PFSK-1 (cell line): ENCODE measurements at regions not wholly inside any gene's neighbourhood (a gene's known extent, or its start where the extent isn't known, plus 50 kb on each side); places are given as distances from the start of the nearest gene placed in this dataset.

Experiments used
- FOXP2 ChIP-seq: optimal IDR thresholded peaks from 2 replicates; pipeline ENCODE3; 2011; ENCODE audit warnings: borderline replicate concordance, control low read depth, inconsistent platforms; ENCODE audit not compliant: insufficient read depth; ENCODE audit errors: extremely low read length, extremely low read depth
- POLR2AphosphoS5 ChIP-seq: IDR thresholded peaks from 2 replicates; pipeline ENCODE4 v1.6.1; 2012; ENCODE audit warnings: low read depth, mild to moderate bottlenecking, control low read depth, low read length, moderate library complexity
- SIN3A ChIP-seq: IDR thresholded peaks from 2 replicates; pipeline ENCODE4 v1.6.1; 2012; ENCODE audit warnings: mild to moderate bottlenecking, low read length, moderate library complexity, borderline replicate concordance; ENCODE audit not compliant: insufficient read depth
- TAF1 ChIP-seq: IDR thresholded peaks from 2 replicates; pipeline ENCODE4 v1.6.1; 2012; ENCODE audit warnings: low read length, control low read depth, borderline replicate concordance; ENCODE audit not compliant: insufficient read depth
- TF ChIP-seq, protein P1 (sequence below), 2 experiments: IDR thresholded peaks; 2 replicates each; pipeline versions ENCODE4 v1.6.1 to v1.8.0; 2011 to 2012; ENCODE audit warnings: low read depth in 2 of 2, low read length in 2 of 2, control low read depth in 1 of 2, inconsistent platforms in 1 of 2, mild to moderate bottlenecking in 1 of 2, moderate library complexity in 1 of 2; ENCODE audit not compliant: insufficient read depth in 1 of 2

DNA sequence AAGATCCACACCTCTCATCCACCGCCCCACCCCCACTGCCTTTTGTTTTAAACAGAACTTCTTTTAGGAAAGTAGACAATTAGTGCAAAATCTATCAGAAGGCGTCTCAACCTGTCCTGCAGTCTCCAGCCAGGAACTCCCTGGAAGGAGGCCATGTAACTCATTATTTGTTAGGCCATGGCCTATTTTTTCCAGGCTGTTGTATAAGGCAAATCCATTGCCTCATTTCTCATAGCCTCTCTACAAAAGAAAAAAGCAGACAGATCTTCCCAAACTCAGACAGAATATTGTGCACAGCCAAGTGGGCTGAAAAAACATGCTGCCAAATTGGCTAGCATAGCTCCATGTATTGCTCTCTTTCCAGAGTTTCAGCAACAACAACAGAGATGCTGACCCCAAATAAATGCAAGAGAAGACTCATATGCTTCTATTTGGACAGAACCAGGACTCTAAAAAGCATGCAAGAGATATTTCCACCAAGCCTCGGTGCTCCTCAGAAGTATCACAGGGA, 770.7 kb upstream of the CXADR start:
- TF ChIP-seq FOXP2 (no peak), TAF1 (no peak), POLR2AphosphoS5 (no peak), SIN3A (no peak)
- TF ChIP-seq, protein P1, sequence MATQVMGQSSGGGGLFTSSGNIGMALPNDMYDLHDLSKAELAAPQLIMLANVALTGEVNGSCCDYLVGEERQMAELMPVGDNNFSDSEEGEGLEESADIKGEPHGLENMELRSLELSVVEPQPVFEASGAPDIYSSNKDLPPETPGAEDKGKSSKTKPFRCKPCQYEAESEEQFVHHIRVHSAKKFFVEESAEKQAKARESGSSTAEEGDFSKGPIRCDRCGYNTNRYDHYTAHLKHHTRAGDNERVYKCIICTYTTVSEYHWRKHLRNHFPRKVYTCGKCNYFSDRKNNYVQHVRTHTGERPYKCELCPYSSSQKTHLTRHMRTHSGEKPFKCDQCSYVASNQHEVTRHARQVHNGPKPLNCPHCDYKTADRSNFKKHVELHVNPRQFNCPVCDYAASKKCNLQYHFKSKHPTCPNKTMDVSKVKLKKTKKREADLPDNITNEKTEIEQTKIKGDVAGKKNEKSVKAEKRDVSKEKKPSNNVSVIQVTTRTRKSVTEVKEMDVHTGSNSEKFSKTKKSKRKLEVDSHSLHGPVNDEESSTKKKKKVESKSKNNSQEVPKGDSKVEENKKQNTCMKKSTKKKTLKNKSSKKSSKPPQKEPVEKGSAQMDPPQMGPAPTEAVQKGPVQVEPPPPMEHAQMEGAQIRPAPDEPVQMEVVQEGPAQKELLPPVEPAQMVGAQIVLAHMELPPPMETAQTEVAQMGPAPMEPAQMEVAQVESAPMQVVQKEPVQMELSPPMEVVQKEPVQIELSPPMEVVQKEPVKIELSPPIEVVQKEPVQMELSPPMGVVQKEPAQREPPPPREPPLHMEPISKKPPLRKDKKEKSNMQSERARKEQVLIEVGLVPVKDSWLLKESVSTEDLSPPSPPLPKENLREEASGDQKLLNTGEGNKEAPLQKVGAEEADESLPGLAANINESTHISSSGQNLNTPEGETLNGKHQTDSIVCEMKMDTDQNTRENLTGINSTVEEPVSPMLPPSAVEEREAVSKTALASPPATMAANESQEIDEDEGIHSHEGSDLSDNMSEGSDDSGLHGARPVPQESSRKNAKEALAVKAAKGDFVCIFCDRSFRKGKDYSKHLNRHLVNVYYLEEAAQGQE (IDR thresholded peaks at IDR 0.05; ENCODE audit: insufficient read depth in 1 of 2, low read depth in 2 of 2, low read length in 2 of 2) = no peak

DNA sequence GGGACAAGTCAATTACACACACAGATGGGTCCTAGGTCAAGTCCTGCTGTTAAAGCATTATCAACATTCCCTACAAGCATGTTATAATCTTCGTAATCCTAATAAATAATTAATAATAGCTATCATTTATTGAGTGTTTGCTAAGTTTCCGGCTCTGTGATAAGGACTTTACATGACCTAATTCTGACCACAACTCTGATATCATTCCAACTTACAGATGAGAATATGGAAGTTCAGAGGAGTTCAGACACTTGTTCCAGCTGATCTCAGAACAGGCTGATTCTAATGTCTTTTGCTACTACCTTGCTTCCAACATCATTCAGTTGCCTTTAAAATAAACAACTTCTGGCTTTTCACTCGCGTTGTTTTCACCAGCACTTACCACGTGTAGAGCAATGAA, 770.1 kb upstream of the CXADR start:
- no peak for TF ChIP-seq POLR2AphosphoS5
- TF ChIP-seq TAF1 = no peak
- TF ChIP-seq, protein P1 (IDR thresholded peaks at IDR 0.05; ENCODE audit: insufficient read depth in 1 of 2, low read depth in 2 of 2, low read length in 2 of 2) = no peak
- TF ChIP-seq SIN3A = no peak
- no peak for TF ChIP-seq FOXP2

DNA sequence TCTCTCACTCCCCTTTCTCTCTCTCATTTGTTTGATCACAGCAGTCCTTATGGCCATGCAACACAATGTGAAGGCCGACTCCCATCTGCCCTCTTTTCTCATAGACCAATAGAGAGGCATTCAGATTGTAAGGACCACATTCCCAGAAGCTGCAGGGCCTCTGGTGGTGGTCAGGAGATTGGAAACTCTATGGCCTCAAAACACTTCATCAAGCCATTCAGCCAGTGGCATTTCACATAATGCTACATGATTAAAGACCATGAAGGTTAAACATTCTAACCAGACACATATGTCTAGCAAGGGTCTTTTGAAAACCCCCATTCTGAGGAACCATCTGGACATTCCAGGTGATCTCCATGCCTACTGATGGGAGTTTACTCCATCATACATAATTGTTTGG, 769.5 kb upstream of the CXADR start:
- TF ChIP-seq TAF1 = no peak

DNA sequence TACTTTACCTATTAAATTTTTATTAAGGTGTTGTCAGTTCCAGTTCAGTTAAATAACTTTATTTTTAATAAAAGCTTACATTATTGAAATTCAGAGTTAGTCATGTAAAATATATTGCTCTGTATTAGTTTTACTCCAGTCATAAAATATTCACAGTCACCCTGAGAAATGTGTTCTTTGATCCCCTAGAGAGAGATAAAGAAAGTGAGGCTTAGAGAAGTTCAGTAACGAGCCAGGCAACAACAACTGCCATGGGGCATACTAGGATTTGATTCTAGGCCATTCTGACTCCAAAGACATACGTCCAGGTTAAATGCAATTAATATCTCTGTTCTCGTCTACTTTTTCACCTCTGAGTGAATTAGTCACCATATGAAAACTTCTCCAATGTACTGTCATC, 761.9 kb upstream of the CXADR start:
- TF ChIP-seq SIN3A = no peak
- TF ChIP-seq, protein P1 (IDR thresholded peaks at IDR 0.05; ENCODE audit: insufficient read depth in 1 of 2, low read depth in 2 of 2, low read length in 2 of 2) = no peak
- TF ChIP-seq FOXP2 = no peak
- no peak for TF ChIP-seq TAF1
- no peak for TF ChIP-seq POLR2AphosphoS5

DNA sequence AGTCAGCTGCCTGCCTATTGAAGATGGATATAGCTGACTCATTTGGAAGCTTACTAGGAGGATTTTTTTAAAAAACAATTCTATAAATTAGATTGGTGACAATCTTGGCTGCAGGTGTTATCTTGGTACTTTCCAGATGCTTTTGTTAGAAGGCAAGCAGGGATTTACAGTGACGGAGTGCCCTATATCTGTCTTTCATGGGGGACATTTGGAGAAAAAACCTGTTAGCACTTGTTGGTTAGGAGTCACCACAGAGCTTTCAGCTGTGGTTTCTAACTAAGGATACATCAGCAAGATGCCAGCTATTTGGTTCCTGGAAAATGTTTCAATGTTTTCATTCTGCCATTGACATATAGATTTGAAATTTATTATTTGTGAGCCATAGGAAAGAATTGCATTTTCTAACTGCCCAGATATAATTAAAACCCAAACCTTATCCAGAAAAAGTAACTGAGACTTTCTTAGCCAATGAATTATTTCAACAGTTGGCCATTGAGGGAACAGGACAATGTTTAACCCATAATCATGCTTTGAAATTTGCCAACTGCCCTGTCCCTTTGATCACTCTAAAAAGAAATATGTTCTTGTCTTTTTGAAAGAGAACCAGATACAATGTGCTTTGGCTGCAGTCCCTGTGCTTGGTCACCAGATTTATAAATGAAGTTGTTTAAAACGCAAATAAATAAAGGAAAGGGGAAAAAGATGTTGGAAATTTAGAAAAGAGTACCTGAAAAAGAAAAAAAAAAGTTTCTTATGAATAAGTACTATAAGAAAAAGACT, 761.0 kb upstream of the CXADR start:
- TF ChIP-seq FOXP2 (no peak), TAF1 (no peak), POLR2AphosphoS5 (no peak), SIN3A (no peak)
- TF ChIP-seq, protein P1 (IDR thresholded peaks at IDR 0.05; ENCODE audit: insufficient read depth in 1 of 2, low read depth in 2 of 2, low read length in 2 of 2) = no peak
